Upper lobe of left lung (tissue), 6 donors: ENCODE measurements at regions not wholly inside any gene's neighbourhood (a gene's known extent, or its start where the extent isn't known, plus 50 kb on each side); places are given as distances from the start of the nearest gene placed in this dataset.

ENCODE experiments used
- ATAC-seq, 2 donors: fragments of 200-7000 bp; cut with Tn5 transposase; one replicate each; pipeline ENCODE4 v1.9.1; 2022; ENCODE audit warnings: mild to moderate bottlenecking in 2 of 2, moderate library complexity in 2 of 2; ENCODE audit not compliant: low FRiP score in 2 of 2
- DNase-seq, 2 donors: peaks; one replicate each; pipeline ENCODE4 v3.0.0-alpha.2; 2019 to 2020
- H3K27ac ChIP-seq, 4 donors: fragments of 200-600 bp; sonication (generic); one replicate each; pipeline ENCODE4 v1.5.1; 2016 to 2019
- H3K27me3 ChIP-seq, 4 donors: fragments of 200-600 bp; sonication (generic); one replicate each; pipeline ENCODE4 v1.5.1; 2017 to 2019
- H3K36me3 ChIP-seq, 4 donors: fragments of 200-600 bp; sonication (generic); one replicate each; pipeline ENCODE4 v1.5.1; 2016 to 2019
- H3K4me1 ChIP-seq, 4 donors: fragments of 200-600 bp; sonication (generic); one replicate each; pipeline ENCODE4 v1.5.1; 2018 to 2019
- H3K4me3 ChIP-seq, 4 donors: fragments of 200-600 bp; sonication (generic); one replicate each; pipeline ENCODE4 v1.5.1; 2017 to 2019; ENCODE audit warnings: mild to moderate bottlenecking in 2 of 4, moderate library complexity in 1 of 4
- H3K9me3 ChIP-seq, 4 donors: fragments of 200-600 bp; sonication (generic); one replicate each; pipeline ENCODE4 v1.5.1; 2018 to 2019
- EP300 ChIP-seq, 4 donors: sonication (generic); formaldehyde crosslinking; IDR thresholded peaks; one replicate each; pipeline ENCODE4 v1.5.1; 2017; ENCODE audit warnings: antibody characterized with exemption in 4 of 4, control low read depth in 2 of 4
- POLR2A ChIP-seq, 4 donors: fragments of 450-650 bp; IDR thresholded peaks; one replicate each; pipeline ENCODE4 v1.5.1; 2016 to 2017; ENCODE audit warnings: antibody characterized with exemption in 4 of 4, mild to moderate bottlenecking in 2 of 4
- POLR2AphosphoS5 ChIP-seq, 2 donors: sonication (generic); formaldehyde crosslinking; IDR thresholded peaks; one replicate each; pipeline ENCODE4 v1.5.1; 2017; ENCODE audit warnings: antibody characterized with exemption in 2 of 2
- WGBS, 2 donors: methylation state at CpG; one replicate each; pipeline ENCODE4 v1.1.5; 2017 to 2018; 5-methylcytosine and 5-hydroxymethylcytosine counted together
- TF ChIP-seq, protein P1 (sequence below), 6 experiments: fragments of 450-650 bp in 4 of 6; fragments of 200-600 bp in 2 of 6; sonication (generic) in 2 of 6; IDR thresholded peaks; one replicate each; pipeline ENCODE4 v1.5.1; 2016 to 2019; ENCODE audit warnings: antibody characterized with exemption in 6 of 6
- donor health status: DM: no; HTN: no; CAD: no; lungs with moderate emphysema.
- donor health status: DM: no; HTN: yes; CAD: no; lungs with severe emphysema.

- TF ChIP-seq EP300 (IDR thresholded peaks at IDR 0.05) (no peak), POLR2AphosphoS5 (IDR thresholded peaks at IDR 0.05) (no peak), POLR2A (IDR thresholded peaks at IDR 0.05) (no peak)
- TF ChIP-seq, protein P1, sequence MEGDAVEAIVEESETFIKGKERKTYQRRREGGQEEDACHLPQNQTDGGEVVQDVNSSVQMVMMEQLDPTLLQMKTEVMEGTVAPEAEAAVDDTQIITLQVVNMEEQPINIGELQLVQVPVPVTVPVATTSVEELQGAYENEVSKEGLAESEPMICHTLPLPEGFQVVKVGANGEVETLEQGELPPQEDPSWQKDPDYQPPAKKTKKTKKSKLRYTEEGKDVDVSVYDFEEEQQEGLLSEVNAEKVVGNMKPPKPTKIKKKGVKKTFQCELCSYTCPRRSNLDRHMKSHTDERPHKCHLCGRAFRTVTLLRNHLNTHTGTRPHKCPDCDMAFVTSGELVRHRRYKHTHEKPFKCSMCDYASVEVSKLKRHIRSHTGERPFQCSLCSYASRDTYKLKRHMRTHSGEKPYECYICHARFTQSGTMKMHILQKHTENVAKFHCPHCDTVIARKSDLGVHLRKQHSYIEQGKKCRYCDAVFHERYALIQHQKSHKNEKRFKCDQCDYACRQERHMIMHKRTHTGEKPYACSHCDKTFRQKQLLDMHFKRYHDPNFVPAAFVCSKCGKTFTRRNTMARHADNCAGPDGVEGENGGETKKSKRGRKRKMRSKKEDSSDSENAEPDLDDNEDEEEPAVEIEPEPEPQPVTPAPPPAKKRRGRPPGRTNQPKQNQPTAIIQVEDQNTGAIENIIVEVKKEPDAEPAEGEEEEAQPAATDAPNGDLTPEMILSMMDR (IDR thresholded peaks at IDR 0.05), result no peak
- WGBS, 2 donors, result 95% methylated on average over 2 of the region's 2 CpGs
- no peaks in the 10 kb centered on the region for H3K36me3 ChIP-seq
- ATAC-seq (no peak), DNase-seq (no peak)
- H3K4me1 ChIP-seq, result no peaks in the 10 kb centered on the region
- no peaks in the 10 kb centered on the region for H3K9me3 ChIP-seq
- no peaks in the 10 kb centered on the region for H3K27me3 ChIP-seq
- H3K27ac ChIP-seq, result no peak overlapping the region
- H3K4me3 ChIP-seq, result no peak overlapping the region
Measured at GRCh38 chr13:106888148-106888547, 320.2 kb upstream of the ARGLU1 start.

DNA sequence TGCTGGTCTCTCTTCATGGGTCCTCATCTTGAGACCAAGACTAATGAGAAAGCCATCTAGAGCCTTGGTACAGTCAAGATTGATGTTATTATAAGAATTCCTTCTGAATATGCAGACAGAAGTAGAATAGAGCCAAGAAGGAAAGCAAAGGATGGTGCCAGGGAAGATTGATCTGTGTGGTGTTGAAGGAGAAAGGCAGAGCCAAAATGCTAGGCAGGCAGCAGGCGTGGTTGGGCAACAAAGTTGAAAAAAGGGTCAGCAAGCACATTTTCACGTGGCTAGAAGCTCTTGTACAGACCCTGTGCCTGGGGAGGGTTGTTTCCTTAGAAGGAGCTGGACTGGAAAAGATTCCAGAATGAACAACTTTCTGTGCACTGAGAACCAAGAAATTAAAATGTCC lies 319.7 kb upstream of the ARGLU1 start:
- Histone ChIP-seq H3K36me3 (no peaks in the 10 kb centered on the region), H3K4me3 (no peak overlapping the region), H3K27ac (no peak overlapping the region), H3K27me3 (no peaks in the 10 kb centered on the region), H3K4me1 (no peaks in the 10 kb centered on the region), H3K9me3 (no peaks in the 10 kb centered on the region)
- WGBS, 2 donors, result 73 to 82% methylated on average over 2 of the region's 2 CpGs
- DNase-seq (no peak), ATAC-seq (no peak)
- no peak for TF ChIP-seq EP300 (IDR thresholded peaks at IDR 0.05)
- TF ChIP-seq, protein P1 (IDR thresholded peaks at IDR 0.05), result no peak
- no peak for TF ChIP-seq POLR2AphosphoS5 (IDR thresholded peaks at IDR 0.05)
- TF ChIP-seq POLR2A (IDR thresholded peaks at IDR 0.05), result no peak

DNA sequence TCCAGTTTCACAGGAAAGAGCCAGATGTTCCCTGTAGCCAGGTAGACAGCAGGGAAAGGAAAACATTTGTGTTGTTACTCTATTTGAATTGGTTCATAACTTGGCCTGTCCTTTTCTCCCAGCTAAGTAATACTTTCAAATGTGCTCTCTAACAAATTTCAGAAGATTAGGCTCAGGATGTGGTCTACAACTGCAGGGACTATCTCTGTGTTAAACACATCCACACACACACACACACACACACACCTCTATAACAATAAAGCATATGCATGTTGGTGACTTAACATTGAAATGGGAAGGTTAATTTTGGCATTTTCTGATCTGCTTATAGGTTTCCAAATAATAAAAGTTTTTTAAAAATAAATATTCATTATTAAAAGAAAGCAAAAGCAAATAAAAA lies 316.0 kb upstream of the ARGLU1 start:
- Histone ChIP-seq H3K27me3 (no peaks in the 10 kb centered on the region), H3K4me3 (no peak overlapping the region), H3K27ac (no peak overlapping the region), H3K9me3 (no peaks in the 10 kb centered on the region), H3K36me3 (no peaks in the 10 kb centered on the region), H3K4me1 (peaks cover 0 to 13% (median 4%) of the 10 kb centered on the region in 4 donors)
- no peak for ATAC-seq
- no peak for DNase-seq
- TF ChIP-seq POLR2A (IDR thresholded peaks at IDR 0.05), result no peak
- TF ChIP-seq, protein P1 (IDR thresholded peaks at IDR 0.05), result no peak

DNA sequence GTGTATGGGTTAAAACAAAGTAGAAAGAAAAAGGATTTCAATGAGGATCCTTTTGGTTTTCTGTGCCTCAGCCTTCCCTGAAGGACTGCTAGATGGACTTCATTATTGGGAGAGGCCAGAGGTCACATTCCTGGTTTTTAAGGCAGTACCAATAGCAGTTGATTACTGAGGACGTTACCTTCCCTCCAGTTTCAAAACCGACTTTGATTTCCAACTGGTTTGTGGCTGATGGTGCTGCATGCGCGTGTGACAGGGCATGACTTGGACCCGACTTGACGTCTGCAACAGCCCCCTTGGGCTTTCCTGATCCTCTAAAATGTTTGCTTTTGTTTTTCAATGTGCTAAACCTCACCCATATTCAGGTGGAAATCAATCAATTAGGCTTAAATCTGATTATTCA lies 314.3 kb upstream of the ARGLU1 start:
- TF ChIP-seq, protein P1 (IDR thresholded peaks at IDR 0.05), result no peak
- no peak for TF ChIP-seq EP300 (IDR thresholded peaks at IDR 0.05)
- TF ChIP-seq POLR2AphosphoS5 (IDR thresholded peaks at IDR 0.05), result no peak
- TF ChIP-seq POLR2A (IDR thresholded peaks at IDR 0.05), result no peak
- no peaks in the 10 kb centered on the region for H3K9me3 ChIP-seq
- peak overlapping the region in 1 of 4 donors; percentile 71 for H3K27ac ChIP-seq
- WGBS, 2 donors, result 69 to 76% methylated on average over 6 of the region's 6 CpGs
- H3K4me1 ChIP-seq, result peaks cover 0 to 13% (median 4%) of the 10 kb centered on the region in 4 donors
- H3K4me3 ChIP-seq, result no peak overlapping the region
- H3K27me3 ChIP-seq, result no peaks in the 10 kb centered on the region
- ATAC-seq (no peak), DNase-seq (no peak)
- no peaks in the 10 kb centered on the region for H3K36me3 ChIP-seq

GRCh38 chr13:106879806-106880205 lies 311.9 kb upstream of the ARGLU1 start:
- ATAC-seq, result no peak
- 56 to 75% methylated on average over 3 of the region's 3 CpGs for WGBS, 2 donors
- Histone ChIP-seq H3K9me3 (no peaks in the 10 kb centered on the region), H3K36me3 (no peaks in the 10 kb centered on the region), H3K27ac (no peak overlapping the region), H3K4me3 (no peak overlapping the region), H3K27me3 (no peaks in the 10 kb centered on the region), H3K4me1 (peaks cover 0 to 13% (median 4%) of the 10 kb centered on the region in 4 donors)
- TF ChIP-seq POLR2A (IDR thresholded peaks at IDR 0.05) (no peak), EP300 (IDR thresholded peaks at IDR 0.05) (no peak)
- no peak for DNase-seq
